HCT116 (cell line): ENCODE measurements at regions not wholly inside any gene's neighbourhood (a gene's known extent, or its start where the extent isn't known, plus 50 kb on each side); places are given as distances from the start of the nearest gene placed in this dataset.

ENCODE experiments used
- ATAC-seq: fragments of 200-7000 bp; cut with Tn5 transposase; 2 replicates; pipeline ENCODE4 v1.9.1; 2020; ENCODE audit warnings: mild to moderate bottlenecking, moderate library complexity
- BruUV-seq: library from RNA; stranded (reverse); fragments of 400-500 nt; replicated peaks from 2 replicates; lab custom pipeline; 2021; lab: Mats Ljungman, UMichigan
- CTCF ChIA-PET: fragments of 300-600 bp; sonication (Branson Sonifier 250); formaldehyde crosslinking; loops from one replicate; lab custom pipeline; 2021; ENCODE audit warnings: antibody characterized with exemption; lab: Charles Lee
- POLR2A ChIA-PET: fragments of 300-600, 350-600 bp; sonication (Branson Sonifier 250); formaldehyde crosslinking; loops from one replicate; lab custom pipeline; 2021; ENCODE audit warnings: antibody characterized with exemption; lab: Charles Lee
- RAD21 ChIA-PET, 2 experiments: fragments of 300-600 bp; sonication (Branson Sonifier 250); formaldehyde crosslinking; loops; one replicate each; lab custom pipeline; 2023; ENCODE audit warnings: low total read pairs in 2 of 2; ENCODE audit not compliant: uncharacterized antibody in 2 of 2, unreplicated experiment in 2 of 2, low non-redundant PET in 1 of 2; lab: Charles Lee
- DNase-seq: peaks from one replicate; pipeline ENCODE4 v3.0.0-alpha.2; 2010; ENCODE audit warnings: low read depth, low spot score
- H2AFZ ChIP-seq: fragments of 200-600 bp; shearing (Covaris generic), sonication (generic); 2 replicates; pipeline ENCODE4 v1.6.1; 2017; ENCODE audit warnings: low read depth, mixed run types, mixed read lengths, antibody characterized with exemption, low read length; ENCODE audit not compliant: poor library complexity, severe bottlenecking
- H3K27ac ChIP-seq: 2 replicates; pipeline ENCODE4 v1.5.1; 2012; ENCODE audit warnings: low read depth, low read length
- H3K27me3 ChIP-seq: fragments of 200-600 bp; sonication (generic); 2 replicates; pipeline ENCODE4 v1.6.1; 2016; ENCODE audit warnings: mixed run types, low read length, mixed read lengths; ENCODE audit not compliant: insufficient read depth
- H3K36me3 ChIP-seq, 2 experiments: fragments of 200-500 bp in 1 of 2; fragments of 200-600 bp in 1 of 2; sonication (Bioruptor generic) in 1 of 2; sonication (generic) in 1 of 2; 2 replicates each; pipeline versions ENCODE4 v1.5.1 to v1.6.1; 2014 to 2016; ENCODE audit warnings: low read length in 2 of 2, inconsistent platforms in 1 of 2, mixed read lengths in 1 of 2, mixed run types in 1 of 2; ENCODE audit not compliant: insufficient read depth in 2 of 2, control insufficient read depth in 1 of 2
- H3K4me1 ChIP-seq, 2 experiments: fragments of 200-600 bp in 1 of 2; sonication (generic) in 1 of 2; 2 replicates each; pipeline versions ENCODE4 v1.5.1 to v1.6.1; 2012 to 2017; ENCODE audit warnings: low read length in 2 of 2, inconsistent platforms in 1 of 2, mild to moderate bottlenecking in 1 of 2, mixed read lengths in 1 of 2, mixed run types in 1 of 2, moderate library complexity in 1 of 2; ENCODE audit not compliant: insufficient read depth in 2 of 2, control insufficient read depth in 1 of 2
- H3K4me2 ChIP-seq: fragments of 200-600 bp; sonication (generic); 2 replicates; pipeline ENCODE4 v1.6.1; 2017; ENCODE audit warnings: mixed run types, low read length, mixed read lengths
- H3K4me3 ChIP-seq, 2 experiments: fragments of 200-600 bp in 1 of 2; sonication (generic) in 1 of 2; replicated peaks in 1 of 2; 2 replicates each; pipeline ENCODE4 v1.5.1; 2011 to 2016; ENCODE audit warnings: low read length in 2 of 2, control low read depth in 1 of 2, low read depth in 1 of 2, mild to moderate bottlenecking in 1 of 2, mixed read lengths in 1 of 2, mixed run types in 1 of 2
- H3K79me2 ChIP-seq: fragments of 200-600 bp; sonication (generic); 2 replicates; pipeline ENCODE4 v1.6.1; 2017; ENCODE audit warnings: mild to moderate bottlenecking, mixed run types, low read length, moderate library complexity, mixed read lengths; ENCODE audit not compliant: insufficient read depth
- H3K9ac ChIP-seq: fragments of 200-600 bp; sonication (generic); 2 replicates; pipeline ENCODE4 v1.6.1; 2016; ENCODE audit warnings: low read length, mixed read lengths
- H3K9me2 ChIP-seq: fragments of 200-600 bp; sonication (generic), shearing (Covaris generic); 2 replicates; pipeline ENCODE4 v1.6.1; 2017; ENCODE audit warnings: mixed run types, mild to moderate bottlenecking, moderate library complexity; ENCODE audit not compliant: insufficient read depth
- H3K9me3 ChIP-seq, 2 experiments: fragments of 200-500 bp in 1 of 2; fragments of 200-600 bp in 1 of 2; sonication (Bioruptor generic) in 1 of 2; sonication (generic) in 1 of 2; 2 replicates each; pipeline ENCODE4 v1.6.1; 2014 to 2017; ENCODE audit warnings: low read length in 2 of 2, mixed read lengths in 2 of 2, inconsistent platforms in 1 of 2, low read depth in 1 of 2, mild to moderate bottlenecking in 1 of 2, mixed run types in 1 of 2, moderate library complexity in 1 of 2; ENCODE audit not compliant: control insufficient read depth in 1 of 2, insufficient read depth in 1 of 2
- H4K20me1 ChIP-seq: fragments of 200-600 bp; sonication (generic), shearing (Covaris generic); 2 replicates; pipeline ENCODE4 v1.6.1; 2017; ENCODE audit warnings: mixed run types, mild to moderate bottlenecking, moderate library complexity; ENCODE audit not compliant: insufficient read depth
- ATF3 ChIP-seq: IDR thresholded peaks from 2 replicates; pipeline ENCODE4 v1.6.1; 2012
- CEBPB ChIP-seq: IDR thresholded peaks from 2 replicates; pipeline ENCODE4 v1.6.1; 2012; ENCODE audit warnings: low read depth
- CTCF ChIP-seq, 3 experiments: fragments of 200-600 bp in 1 of 3; sonication (generic) in 1 of 3; IDR thresholded peaks in 2 of 3; conservative IDR thresholded peaks in 1 of 3; 2 replicates each; pipeline ENCODE4 v1.5.1; 2012 to 2017; ENCODE audit warnings: low read depth in 2 of 3, low read length in 2 of 3, antibody characterized with exemption in 1 of 3, borderline replicate concordance in 1 of 3, control low read depth in 1 of 3, mild to moderate bottlenecking in 1 of 3, mixed read lengths in 1 of 3, mixed run types in 1 of 3, moderate library complexity in 1 of 3; ENCODE audit not compliant: insufficient read depth in 1 of 3
- ELF1 ChIP-seq: IDR thresholded peaks from 2 replicates; pipeline ENCODE4 v1.6.1; 2012; ENCODE audit warnings: low read depth, borderline replicate concordance
- FOSL1 ChIP-seq: IDR thresholded peaks from 2 replicates; pipeline ENCODE4 v1.6.1; 2012; ENCODE audit warnings: low read depth
- JUND ChIP-seq: IDR thresholded peaks from 2 replicates; pipeline ENCODE4 v1.6.1; 2012
- MAX ChIP-seq: IDR thresholded peaks from 2 replicates; pipeline ENCODE4 v1.6.1; 2012
- POLR2AphosphoS5 ChIP-seq: IDR thresholded peaks from 2 replicates; pipeline ENCODE4 v1.6.1; 2011; ENCODE audit warnings: mild to moderate bottlenecking, low read depth, low read length, moderate library complexity
- SIN3A ChIP-seq: IDR thresholded peaks from 2 replicates; pipeline ENCODE4 v1.6.1; 2012; ENCODE audit warnings: low read depth
- SP1 ChIP-seq: IDR thresholded peaks from 2 replicates; pipeline ENCODE4 v1.6.1; 2012; ENCODE audit warnings: low read depth
- TCF7L2 ChIP-seq: IDR thresholded peaks from 2 replicates; pipeline ENCODE4 v1.7.0; 2011; ENCODE audit warnings: borderline replicate concordance, inconsistent platforms; ENCODE audit not compliant: insufficient read depth, insufficient read length; ENCODE audit errors: extremely low read depth
- YY1 ChIP-seq: IDR thresholded peaks from 2 replicates; pipeline ENCODE4 v1.6.1; 2011; ENCODE audit warnings: low read length, low read depth, moderate library complexity, mild to moderate bottlenecking; ENCODE audit not compliant: insufficient replicate concordance; ENCODE audit errors: extremely low read depth
- intact Hi-C: fragments of 100-400 bp; cut with micrococcal nuclease; formaldehyde crosslinking; loops from 2 replicates; pipeline ENCODE4 v1.10.0; 2022

GRCh38 chr4:124096290-124096689 lies 616.2 kb downstream of the ANKRD50 start:
- Histone ChIP-seq H2AFZ (no peak overlapping the region), H3K4me1 (no peaks in the 10 kb centered on the region), H3K4me3 (no peak overlapping the region), H3K27ac (no peak overlapping the region), H3K79me2 (no peaks in the 10 kb centered on the region), H3K36me3 (no peaks in the 10 kb centered on the region), H3K4me2 (no peak overlapping the region), H3K9me3 (no peaks in the 10 kb centered on the region), H3K9ac (no peak overlapping the region), H4K20me1 (no peaks in the 10 kb centered on the region), H3K27me3 (no peaks in the 10 kb centered on the region), H3K9me2 (0 out of 2 replicates have a peak, but pooled peaks cover 3% of the 10 kb centered on the region)
- ATAC-seq (no peak), DNase-seq (no peak)
- TF ChIP-seq POLR2AphosphoS5 (no peak), TCF7L2 (no peak), MAX (no peak), CTCF (IDR thresholded peaks at IDR 0.05 in 2 of 3, conservative IDR thresholded peaks at IDR 0.05 in 1 of 3; ENCODE audit: borderline replicate concordance in 1 of 3, insufficient read depth in 1 of 3, low read depth in 2 of 3, low read length in 2 of 3) (no peak)
- ChIA-PET POLR2A (no interaction called here), RAD21 (no interaction called here), CTCF (no interaction called here)
- BruUV-seq, result no TSS peak
- intact Hi-C loops, result no loop called here

- H3K4me3 ChIP-seq, result no peak overlapping the region
- ChIA-PET RAD21 (no interaction called here), POLR2A (no interaction called here), CTCF (no interaction called here)
- no peak overlapping the region for H2AFZ ChIP-seq
- intact Hi-C loops, result no loop called here
- no peak for TF ChIP-seq ELF1
- TF ChIP-seq SP1, result no peak
- no peak for TF ChIP-seq TCF7L2
- no peak for TF ChIP-seq JUND
- no peak for TF ChIP-seq CTCF (IDR thresholded peaks at IDR 0.05 in 2 of 3, conservative IDR thresholded peaks at IDR 0.05 in 1 of 3; ENCODE audit: borderline replicate concordance in 1 of 3, insufficient read depth in 1 of 3, low read depth in 2 of 3, low read length in 2 of 3)
- no peak for TF ChIP-seq ATF3
- TF ChIP-seq SIN3A, result no peak
- TF ChIP-seq FOSL1, result no peak
- TF ChIP-seq CEBPB, result no peak
- TF ChIP-seq YY1, result no peak
- TF ChIP-seq MAX, result no peak
- no peaks in the 10 kb centered on the region for H3K27me3 ChIP-seq
- 0 out of 2 replicates have a peak, but pooled peaks cover 3% of the 10 kb centered on the region for H3K9me2 ChIP-seq
- H3K9me3 ChIP-seq, result no peaks in the 10 kb centered on the region
- H3K36me3 ChIP-seq, result no peaks in the 10 kb centered on the region
- no peaks in the 10 kb centered on the region for H3K79me2 ChIP-seq
- H3K9ac ChIP-seq, result no peak overlapping the region
- no TSS peak for BruUV-seq
- no peak for DNase-seq
- H3K27ac ChIP-seq, result no peak overlapping the region
- H3K4me1 ChIP-seq, result no peaks in the 10 kb centered on the region
- no peak overlapping the region for H3K4me2 ChIP-seq
- H4K20me1 ChIP-seq, result no peaks in the 10 kb centered on the region
- ATAC-seq, result no peak
Observed at GRCh38 chr4:124097447-124097846, 615.1 kb downstream of the ANKRD50 start.
